Coronary artery (tissue), 2 donors: ENCODE measurements at regions not wholly inside any gene's neighbourhood (a gene's known extent, or its start where the extent isn't known, plus 50 kb on each side); places are given as distances from the start of the nearest gene placed in this dataset.

ENCODE experiments used
- DNase-seq: peaks from one replicate; pipeline ENCODE4 v3.0.0-alpha.2; 2017; ENCODE audit warnings: low spot score
- H3K27ac ChIP-seq, 2 donors: fragments of 200-600 bp; sonication (generic); one replicate each; pipeline ENCODE4 v1.5.1; 2016 to 2019
- H3K4me3 ChIP-seq: fragments of 200-600 bp; sonication (generic); 2 replicates; pipeline ENCODE4 v1.5.1; 2016; ENCODE audit warnings: mild to moderate bottlenecking, moderate library complexity
- CTCF ChIP-seq: fragments of 200-600 bp; sonication (generic); IDR thresholded peaks from one replicate; pipeline ENCODE4 v1.5.1; 2019; ENCODE audit warnings: antibody characterized with exemption

DNA sequence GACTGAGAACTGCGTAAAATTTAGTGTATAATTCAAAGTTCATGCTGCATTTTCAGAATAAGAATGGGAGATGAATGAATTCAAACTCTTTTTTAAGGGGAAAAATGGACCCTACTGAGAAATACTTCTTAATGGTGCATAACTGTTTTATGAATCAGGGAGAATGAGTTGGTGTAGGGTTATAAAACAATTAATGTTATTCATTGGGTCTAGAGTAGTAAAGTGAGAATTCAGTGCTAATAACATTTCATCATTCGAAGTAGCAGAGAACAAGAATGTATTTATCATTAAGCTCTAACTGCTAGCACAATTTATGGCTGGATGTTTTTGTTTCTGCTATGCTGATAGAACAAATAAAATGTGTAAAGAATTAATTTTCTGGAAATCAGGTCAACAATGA lies 310.2 kb downstream of the SLITRK5 start:
- no peak for TF ChIP-seq CTCF
- no peak overlapping the region for H3K27ac ChIP-seq
- H3K4me3 ChIP-seq: no peak overlapping the region
- no peak for DNase-seq

- H3K27ac ChIP-seq: no peak overlapping the region
- no peak for TF ChIP-seq CTCF
- H3K4me3 ChIP-seq: no peak overlapping the region
- no peak for DNase-seq
These were observed 311.2 kb downstream of the SLITRK5 start for GRCh38 chr13:87982400-87982799.

- TF ChIP-seq CTCF: no peak
These were observed 315.6 kb downstream of the SLITRK5 start for GRCh38 chr13:87986639-87987250.

GRCh38 chr13:87998081-87998480 lies 326.9 kb downstream of the SLITRK5 start:
- Histone ChIP-seq H3K27ac (no peak overlapping the region), H3K4me3 (no peak overlapping the region)
- DNase-seq: no peak
- no peak for TF ChIP-seq CTCF

More at GRCh38 chr13:87986639-87987250, 315.6 kb downstream of the SLITRK5 start:
- no peak overlapping the region for H3K27ac ChIP-seq
- H3K4me3 ChIP-seq: no peak overlapping the region
- no peak for DNase-seq

DNA sequence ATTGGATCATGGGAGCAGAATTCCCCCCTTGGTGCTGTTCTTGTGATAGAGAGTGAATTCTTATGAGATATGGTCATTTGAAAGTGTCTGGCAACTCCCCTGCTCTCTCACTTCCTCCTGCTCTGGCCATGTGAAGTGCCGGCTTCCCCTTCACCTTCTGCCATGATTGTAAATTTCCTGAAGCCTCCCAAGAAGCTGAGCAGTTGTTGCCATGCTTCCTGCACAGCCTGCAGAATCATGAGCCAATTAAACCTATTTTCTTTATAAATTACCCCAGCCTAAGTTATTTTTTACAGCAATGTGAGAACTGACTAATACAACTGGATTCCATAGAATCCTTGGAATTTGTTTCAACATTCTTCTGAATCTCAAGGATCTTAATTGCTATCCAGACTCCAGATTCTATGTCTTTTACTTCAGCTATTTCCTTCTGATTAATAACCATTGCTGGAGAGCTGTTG lies 328.1 kb downstream of the SLITRK5 start:
- DNase-seq: no peak
- Histone ChIP-seq H3K27ac (no peak overlapping the region), H3K4me3 (no peak overlapping the region)
- TF ChIP-seq CTCF: no peak

DNA sequence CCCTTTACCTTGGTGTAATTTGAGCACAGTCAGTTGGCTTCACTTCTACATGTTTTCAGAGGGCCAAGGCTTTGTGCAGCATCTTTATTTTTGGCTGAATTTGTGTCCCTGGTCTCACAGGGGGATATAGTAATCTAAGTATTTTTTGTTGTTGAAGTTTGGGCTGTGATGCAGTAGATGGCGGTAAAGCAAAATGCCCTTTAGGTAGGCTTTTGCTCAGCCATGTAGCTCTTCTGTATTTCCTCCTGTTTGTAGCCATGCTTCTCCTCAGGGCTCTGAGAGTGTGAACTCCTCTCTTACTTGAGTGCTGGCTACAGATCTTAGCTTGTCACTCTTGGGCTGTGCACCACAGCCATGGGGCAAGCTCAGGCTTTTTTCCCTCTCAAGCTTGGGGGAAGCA lies 328.6 kb downstream of the SLITRK5 start:
- no peak overlapping the region for H3K27ac ChIP-seq
- no peak for DNase-seq
- no peak overlapping the region for H3K4me3 ChIP-seq
- TF ChIP-seq CTCF: no peak

DNA sequence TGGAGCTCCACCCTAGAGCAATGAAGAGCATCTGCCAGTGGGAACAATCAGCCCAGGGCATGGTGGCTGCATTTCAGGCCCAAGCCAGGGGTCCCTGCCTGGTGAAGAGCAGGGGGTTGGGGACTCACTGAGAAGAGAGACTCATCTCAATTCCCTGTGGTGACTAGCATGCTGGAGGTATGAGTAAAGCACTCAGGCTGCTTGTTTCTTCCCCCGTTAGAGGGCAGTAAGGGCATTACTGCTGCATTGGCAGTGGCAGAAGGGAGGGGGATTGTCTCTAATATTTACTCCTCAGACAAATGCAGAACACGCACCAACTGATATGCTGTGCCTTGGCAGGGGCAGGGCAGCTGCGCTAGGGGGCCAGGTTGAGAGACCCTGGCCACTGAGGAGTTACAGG lies 329.1 kb downstream of the SLITRK5 start:
- no peak overlapping the region for H3K27ac ChIP-seq
- no peak for TF ChIP-seq CTCF
- no peak for DNase-seq
- no peak overlapping the region for H3K4me3 ChIP-seq
